Natural killer cell treated with Interleukin-12 subunit alpha and Interleukin-12 subunit beta and Interleukin-15 and Interleukin-18, amount 100 ng/mL, for 72 hours (primary cell): ENCODE measurements at regions not wholly inside any gene's neighbourhood (a gene's known extent, or its start where the extent isn't known, plus 50 kb on each side); places are given as distances from the start of the nearest gene placed in this dataset.

Experiments used
- ATAC-seq, 2 donors: fragments of 150-1000 bp; cut with Tn5 transposase in 1 of 2; sonication (Bioruptor Pico), chemical (Tn5 transposase) in 1 of 2; 2 replicates each; pipeline ENCODE4 v1.10.0; 2021
- DNase-seq: peaks from one replicate; pipeline ENCODE4 v3.0.0; 2022; ENCODE audit warnings: low spot score
- H3K27ac Mint-ChIP-seq, 2 donors: 1 replicate in 1 of 2; 2 replicates in 1 of 2; pipeline ENCODE4 v1.8.0; 2022; ENCODE audit warnings: mixed read lengths in 2 of 2, mild to moderate bottlenecking in 1 of 2, moderate library complexity in 1 of 2
- H3K27me3 Mint-ChIP-seq, 2 donors: 1 replicate in 1 of 2; 2 replicates in 1 of 2; pipeline ENCODE4 v1.8.0; 2022; ENCODE audit warnings: mixed read lengths in 2 of 2
- H3K36me3 Mint-ChIP-seq: one replicate; pipeline ENCODE4 v1.8.0; 2022; ENCODE audit warnings: mixed read lengths
- H3K4me1 Mint-ChIP-seq, 2 donors: 1 replicate in 1 of 2; 2 replicates in 1 of 2; pipeline ENCODE4 v1.8.0; 2022; ENCODE audit warnings: low read depth in 2 of 2, mixed read lengths in 2 of 2, mild to moderate bottlenecking in 1 of 2
- H3K4me3 Mint-ChIP-seq: one replicate; pipeline ENCODE4 v1.8.0; 2022; ENCODE audit warnings: mixed read lengths
- H3K9me3 Mint-ChIP-seq: 2 replicates; pipeline ENCODE4 v1.8.0; 2022; ENCODE audit warnings: mixed read lengths

- Mint-ChIP-seq H3K9me3 (peaks cover 12% of the 10 kb centered on the region), H3K4me3 (no peak overlapping the region), H3K4me1 (no peaks in the 10 kb centered on the region), H3K36me3 (peaks cover 7% of the 10 kb centered on the region), H3K27me3 (no peaks in the 10 kb centered on the region), H3K27ac (no peak overlapping the region)
- no peak for DNase-seq
- ATAC-seq = no peak
Observed at GRCh38 chr4:116486401-116486800, 599.0 kb downstream of the TRAM1L1 start.

- H3K4me1 Mint-ChIP-seq = no peaks in the 10 kb centered on the region
- ATAC-seq = no peak
- H3K4me3 Mint-ChIP-seq = no peak overlapping the region
- no peaks in the 10 kb centered on the region for H3K27me3 Mint-ChIP-seq
- H3K27ac Mint-ChIP-seq = no peak overlapping the region
- H3K36me3 Mint-ChIP-seq = peaks cover 10% of the 10 kb centered on the region
- H3K9me3 Mint-ChIP-seq = peaks cover 11% of the 10 kb centered on the region
- DNase-seq = no peak
Observed at GRCh38 chr4:116480546-116480945, 604.8 kb downstream of the TRAM1L1 start.

GRCh38 chr4:116478343-116478742 lies 607.0 kb downstream of the TRAM1L1 start:
- no peak for ATAC-seq
- Mint-ChIP-seq H3K4me3 (no peak overlapping the region), H3K27ac (no peak overlapping the region), H3K4me1 (no peaks in the 10 kb centered on the region), H3K27me3 (no peaks in the 10 kb centered on the region), H3K36me3 (peaks cover 10% of the 10 kb centered on the region), H3K9me3 (peaks cover 11% of the 10 kb centered on the region)
- DNase-seq = no peak

- H3K27ac Mint-ChIP-seq = no peak overlapping the region
- no peak for DNase-seq
- no peak for ATAC-seq
- no peak overlapping the region for H3K4me3 Mint-ChIP-seq
- H3K36me3 Mint-ChIP-seq = no peaks in the 10 kb centered on the region
- H3K27me3 Mint-ChIP-seq = no peaks in the 10 kb centered on the region
- H3K9me3 Mint-ChIP-seq = peaks cover 9% of the 10 kb centered on the region
- H3K4me1 Mint-ChIP-seq = no peaks in the 10 kb centered on the region
Observed at GRCh38 chr4:116469582-116469981, 615.8 kb downstream of the TRAM1L1 start.

- Mint-ChIP-seq H3K9me3 (peaks cover 3% of the 10 kb centered on the region), H3K4me1 (no peaks in the 10 kb centered on the region), H3K27ac (no peak overlapping the region), H3K36me3 (no peaks in the 10 kb centered on the region), H3K4me3 (no peak overlapping the region), H3K27me3 (no peaks in the 10 kb centered on the region)
- DNase-seq = no peak
- ATAC-seq = no peak
Observed at GRCh38 chr4:116453127-116453526, 632.2 kb downstream of the TRAM1L1 start.

GRCh38 chr4:116449764-116450163 lies 635.6 kb downstream of the TRAM1L1 start:
- ATAC-seq = no peak
- no peak overlapping the region for H3K4me3 Mint-ChIP-seq
- no peaks in the 10 kb centered on the region for H3K4me1 Mint-ChIP-seq
- H3K27ac Mint-ChIP-seq = no peak overlapping the region
- H3K9me3 Mint-ChIP-seq = peaks cover 4% of the 10 kb centered on the region
- no peaks in the 10 kb centered on the region for H3K36me3 Mint-ChIP-seq
- DNase-seq = no peak
- no peaks in the 10 kb centered on the region for H3K27me3 Mint-ChIP-seq

GRCh38 chr4:116444117-116444516 lies 641.3 kb downstream of the TRAM1L1 start:
- ATAC-seq (no peak), DNase-seq (no peak)
- no peaks in the 10 kb centered on the region for H3K36me3 Mint-ChIP-seq
- peaks cover 4% of the 10 kb centered on the region for H3K9me3 Mint-ChIP-seq
- H3K27me3 Mint-ChIP-seq = no peaks in the 10 kb centered on the region
- H3K4me3 Mint-ChIP-seq = no peak overlapping the region
- no peak overlapping the region for H3K27ac Mint-ChIP-seq
- no peaks in the 10 kb centered on the region for H3K4me1 Mint-ChIP-seq

GRCh38 chr4:116438981-116439729 lies 646.2 kb downstream of the TRAM1L1 start:
- ATAC-seq = no peak
- Mint-ChIP-seq H3K27ac (no peak overlapping the region), H3K4me1 (no peaks in the 10 kb centered on the region), H3K9me3 (peaks cover 4% of the 10 kb centered on the region), H3K36me3 (no peaks in the 10 kb centered on the region), H3K27me3 (no peaks in the 10 kb centered on the region), H3K4me3 (no peak overlapping the region)
- no peak for DNase-seq

GRCh38 chr4:116438417-116438816 lies 647.0 kb downstream of the TRAM1L1 start:
- no peak overlapping the region for H3K27ac Mint-ChIP-seq
- ATAC-seq (no peak), DNase-seq (no peak)
- H3K9me3 Mint-ChIP-seq = peaks cover 4% of the 10 kb centered on the region
- no peak overlapping the region for H3K4me3 Mint-ChIP-seq
- no peaks in the 10 kb centered on the region for H3K36me3 Mint-ChIP-seq
- H3K4me1 Mint-ChIP-seq = no peaks in the 10 kb centered on the region
- no peaks in the 10 kb centered on the region for H3K27me3 Mint-ChIP-seq

- H3K9me3 Mint-ChIP-seq = peaks cover 16% of the 10 kb centered on the region
- DNase-seq = no peak
- no peaks in the 10 kb centered on the region for H3K4me1 Mint-ChIP-seq
- H3K4me3 Mint-ChIP-seq = no peak overlapping the region
- H3K36me3 Mint-ChIP-seq = peaks cover 21% of the 10 kb centered on the region
- no peak for ATAC-seq
- H3K27me3 Mint-ChIP-seq = no peaks in the 10 kb centered on the region
- H3K27ac Mint-ChIP-seq = no peak overlapping the region
Observed at GRCh38 chr4:116427666-116428065, 657.7 kb downstream of the TRAM1L1 start.

- no peak overlapping the region for H3K4me3 Mint-ChIP-seq
- H3K9me3 Mint-ChIP-seq = peaks cover 6% of the 10 kb centered on the region
- no peaks in the 10 kb centered on the region for H3K4me1 Mint-ChIP-seq
- peaks cover 5% of the 10 kb centered on the region for H3K36me3 Mint-ChIP-seq
- DNase-seq (no peak), ATAC-seq (no peak)
- no peaks in the 10 kb centered on the region for H3K27me3 Mint-ChIP-seq
- no peak overlapping the region for H3K27ac Mint-ChIP-seq
Observed at GRCh38 chr4:116413222-116413621, 672.2 kb downstream of the TRAM1L1 start.

GRCh38 chr4:116401293-116401692 lies 684.1 kb downstream of the TRAM1L1 start:
- no peaks in the 10 kb centered on the region for H3K4me1 Mint-ChIP-seq
- no peak for DNase-seq
- no peak for ATAC-seq
- H3K36me3 Mint-ChIP-seq = no peaks in the 10 kb centered on the region
- H3K27ac Mint-ChIP-seq = no peak overlapping the region
- H3K9me3 Mint-ChIP-seq = no peaks in the 10 kb centered on the region
- no peak overlapping the region for H3K4me3 Mint-ChIP-seq
- no peaks in the 10 kb centered on the region for H3K27me3 Mint-ChIP-seq

GRCh38 chr4:116400480-116400879 lies 684.9 kb downstream of the TRAM1L1 start:
- H3K9me3 Mint-ChIP-seq = no peaks in the 10 kb centered on the region
- no peak overlapping the region for H3K27ac Mint-ChIP-seq
- H3K36me3 Mint-ChIP-seq = no peaks in the 10 kb centered on the region
- no peaks in the 10 kb centered on the region for H3K27me3 Mint-ChIP-seq
- ATAC-seq = no peak
- no peaks in the 10 kb centered on the region for H3K4me1 Mint-ChIP-seq
- no peak overlapping the region for H3K4me3 Mint-ChIP-seq
- no peak for DNase-seq

GRCh38 chr4:116397714-116398113 lies 687.7 kb downstream of the TRAM1L1 start:
- Mint-ChIP-seq H3K9me3 (no peaks in the 10 kb centered on the region), H3K4me3 (no peak overlapping the region), H3K36me3 (no peaks in the 10 kb centered on the region), H3K27ac (no peak overlapping the region), H3K27me3 (no peaks in the 10 kb centered on the region), H3K4me1 (no peaks in the 10 kb centered on the region)
- no peak for ATAC-seq
- DNase-seq = no peak

GRCh38 chr4:116397291-116397690 lies 688.1 kb downstream of the TRAM1L1 start:
- no peak for ATAC-seq
- no peak for DNase-seq
- H3K27me3 Mint-ChIP-seq = no peaks in the 10 kb centered on the region
- no peaks in the 10 kb centered on the region for H3K4me1 Mint-ChIP-seq
- H3K27ac Mint-ChIP-seq = no peak overlapping the region
- H3K9me3 Mint-ChIP-seq = no peaks in the 10 kb centered on the region
- no peaks in the 10 kb centered on the region for H3K36me3 Mint-ChIP-seq
- H3K4me3 Mint-ChIP-seq = no peak overlapping the region
